HG03354 (cell line): ENCODE measurements at regions not wholly inside any gene's neighbourhood (a gene's known extent, or its start where the extent isn't known, plus 50 kb on each side); places are given as distances from the start of the nearest gene placed in this dataset.

ENCODE experiments used
- ATAC-seq: cut with Tn5 transposase; IDR thresholded peaks from one replicate; pipeline ENCODE4 v1.9.1; 2021; ENCODE audit warnings: mild to moderate bottlenecking; ENCODE audit not compliant: unreplicated experiment, poor library complexity, severe bottlenecking

GRCh38 chr3:15941958-15942357 lies 144.2 kb upstream of the ANKRD28 start:
- no peak for ATAC-seq

- no peak for ATAC-seq
These were observed 144.7 kb upstream of the ANKRD28 start for GRCh38 chr3:15942462-15942861.

GRCh38 chr3:15942936-15943335 lies 145.2 kb upstream of the ANKRD28 start:
- ATAC-seq, result no peak

GRCh38 chr3:15948388-15948787 lies 150.6 kb upstream of the ANKRD28 start:
- no peak for ATAC-seq

- ATAC-seq, result no peak
These were observed 154.9 kb upstream of the ANKRD28 start for GRCh38 chr3:15952543-15953175.

GRCh38 chr3:15953841-15954240 lies 156.1 kb upstream of the ANKRD28 start:
- no peak for ATAC-seq

- no peak for ATAC-seq
These were observed 158.2 kb upstream of the ANKRD28 start for GRCh38 chr3:15955968-15956367.

GRCh38 chr3:15958692-15959433 lies 161.1 kb upstream of the ANKRD28 start:
- ATAC-seq, result no peak

GRCh38 chr3:15959434-15959811 lies 161.6 kb upstream of the ANKRD28 start:
- ATAC-seq, result no peak

GRCh38 chr3:15964605-15965442 lies 167.0 kb upstream of the ANKRD28 start:
- no peak for ATAC-seq

- no peak for ATAC-seq
These were observed 169.8 kb upstream of the ANKRD28 start for GRCh38 chr3:15967577-15967976.

- ATAC-seq, result no peak
These were observed 172.3 kb upstream of the ANKRD28 start for GRCh38 chr3:15969874-15970640.

GRCh38 chr3:15973414-15973813 lies 175.6 kb upstream of the ANKRD28 start:
- no peak for ATAC-seq

- ATAC-seq, result no peak
These were observed 176.2 kb upstream of the ANKRD28 start for GRCh38 chr3:15973940-15974339.

GRCh38 chr3:15974647-15975046 lies 176.9 kb upstream of the ANKRD28 start:
- no peak for ATAC-seq

- ATAC-seq, result no peak
These were observed 178.7 kb upstream of the ANKRD28 start for GRCh38 chr3:15976524-15976923.

GRCh38 chr3:15977090-15977489 lies 179.3 kb upstream of the ANKRD28 start:
- no peak for ATAC-seq

GRCh38 chr3:15977598-15978232 lies 179.9 kb upstream of the ANKRD28 start:
- ATAC-seq, result no peak

GRCh38 chr3:15978801-15979200 lies 181.0 kb upstream of the ANKRD28 start:
- ATAC-seq, result no peak

- no peak for ATAC-seq
These were observed 181.7 kb upstream of the ANKRD28 start for GRCh38 chr3:15979495-15979894.
